PC-9 (cell line): ENCODE measurements at regions not wholly inside any gene's neighbourhood (a gene's known extent, or its start where the extent isn't known, plus 50 kb on each side); places are given as distances from the start of the nearest gene placed in this dataset.

Experiments used
- CTCF ChIP-seq: fragments of 200-600 bp; sonication (generic); conservative IDR thresholded peaks from 2 replicates; pipeline ENCODE4 v1.6.1; 2017; ENCODE audit warnings: mixed run types, antibody characterized with exemption, mild to moderate bottlenecking, moderate library complexity
- EZH2 ChIP-seq: fragments of 200-600 bp; sonication (generic); IDR thresholded peaks from 2 replicates; pipeline ENCODE4 v1.8.0; 2017; ENCODE audit warnings: antibody characterized with exemption, low read depth

GRCh38 chr5:120297616-120298015 is 166.5 kb upstream of the PRR16 start:
- TF ChIP-seq CTCF (no peak), EZH2 (no peak)
